HL-60/S4 treated with retinoic acid at 250 ng/mL for 4 days and 3 days (cell line): ENCODE measurements at regions not wholly inside any gene's neighbourhood (a gene's known extent, or its start where the extent isn't known, plus 50 kb on each side); places are given as distances from the start of the nearest gene placed in this dataset.

Experiments
- in situ Hi-C: fragments of 300-500 bp; cut with MboI; formaldehyde crosslinking; loops from 2 replicates; pipeline ENCODE4 v1.7.0; 2022; ENCODE audit warnings: low sequenced_read_pairs

DNA sequence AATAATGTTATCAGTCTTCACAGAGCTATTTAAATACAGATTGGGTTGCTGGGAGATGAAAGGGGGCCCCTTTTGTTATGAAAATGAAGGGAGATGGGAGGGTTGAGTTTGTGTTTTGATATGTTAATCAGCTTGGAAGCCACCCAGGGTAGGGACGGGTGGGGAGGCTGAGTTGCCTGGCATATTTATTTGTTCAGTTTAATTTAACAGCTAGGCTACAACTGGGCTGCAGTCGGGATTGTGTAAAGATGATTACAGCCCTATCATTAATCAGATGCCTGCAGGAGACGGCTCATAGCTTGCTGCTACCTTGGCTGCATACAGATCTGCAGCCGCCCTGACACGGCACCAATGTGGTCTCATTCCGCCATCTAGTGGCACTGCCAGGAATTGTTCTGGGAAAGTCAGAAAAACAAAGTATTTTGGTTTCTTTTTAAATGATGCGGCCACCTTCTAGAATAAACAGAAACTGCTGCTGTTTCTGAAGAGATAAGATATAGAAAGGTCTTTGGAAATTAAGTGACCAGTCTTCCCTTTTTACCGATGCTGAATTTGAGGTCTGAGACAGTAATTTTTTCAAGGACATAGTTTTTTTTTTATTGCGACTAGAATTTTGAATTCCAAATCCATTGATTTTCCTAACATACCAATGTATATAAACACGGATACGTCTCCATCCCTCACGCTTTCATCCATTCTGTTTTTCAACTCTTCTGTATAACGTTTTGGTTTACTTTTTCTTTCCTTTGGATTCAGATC, 458.0 kb upstream of the ASIC2 start:
- in situ Hi-C loops = no loop called here

GRCh38 chr17:33751702-33752065, 458.6 kb upstream of the ASIC2 start:
- in situ Hi-C loops = no loop called here

DNA sequence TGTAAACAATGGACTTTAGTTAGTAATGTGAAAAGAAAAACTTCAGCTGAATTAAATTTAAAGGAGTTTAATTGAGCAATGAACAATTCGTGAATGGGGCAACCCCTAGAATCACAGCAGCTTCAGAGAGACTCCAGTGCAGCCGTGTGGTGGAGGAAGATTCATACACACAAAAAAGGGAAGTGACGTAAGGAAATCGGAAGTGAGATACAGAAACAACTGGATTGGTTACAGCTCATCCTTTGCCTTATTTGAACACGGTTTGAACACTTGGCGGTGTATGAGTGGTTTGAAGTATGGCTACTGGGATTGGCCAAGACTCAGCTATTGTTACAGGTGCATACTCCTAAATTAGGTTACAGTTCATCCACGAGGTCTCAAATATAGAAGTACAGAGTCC, 460.4 kb upstream of the ASIC2 start:
- in situ Hi-C loops = no loop called here

GRCh38 chr17:33756021-33756420, 462.9 kb upstream of the ASIC2 start:
- in situ Hi-C loops = no loop called here

- in situ Hi-C loops = no loop called here
Observed at GRCh38 chr17:33765871-33766270, 472.8 kb upstream of the ASIC2 start.

DNA sequence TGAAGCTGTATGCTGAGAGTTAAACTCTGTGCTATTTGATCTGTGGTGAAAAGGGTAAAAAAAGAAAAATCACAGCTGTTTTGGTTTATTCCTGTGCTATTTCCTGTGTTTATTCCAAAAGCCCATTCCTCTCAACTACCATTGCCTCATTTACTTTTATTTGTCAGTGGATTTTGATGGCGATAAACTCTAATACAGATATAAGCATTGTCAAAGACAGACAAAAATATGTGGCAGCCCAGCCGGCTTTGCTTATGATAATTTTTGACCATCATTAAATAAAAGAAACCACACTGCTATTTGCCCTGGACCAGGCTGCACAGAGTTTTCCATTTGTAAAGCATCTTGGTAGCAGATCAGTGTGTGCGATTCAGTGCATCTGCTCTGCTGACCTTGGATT, 473.6 kb upstream of the ASIC2 start:
- in situ Hi-C loops = no loop called here

DNA sequence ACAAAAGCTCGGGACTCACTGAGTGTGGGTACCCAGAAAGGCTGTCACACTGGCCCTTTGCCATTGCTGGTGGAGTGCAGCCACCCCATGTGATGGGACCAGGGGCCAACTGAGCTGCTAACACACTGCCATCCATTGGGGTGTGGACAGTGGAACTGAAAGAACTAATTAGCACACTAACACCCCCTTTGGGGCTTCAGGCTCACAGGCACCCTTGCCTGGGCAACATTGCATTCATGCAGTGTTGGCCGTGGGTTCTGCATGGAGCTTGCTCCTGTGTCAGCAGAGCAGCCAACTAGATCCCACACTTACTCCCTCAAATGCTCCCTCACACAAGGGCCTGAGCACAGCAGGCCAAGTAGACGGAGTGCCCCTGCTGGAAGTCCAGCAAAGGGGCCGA, 476.0 kb upstream of the ASIC2 start:
- in situ Hi-C loops = no loop called here

DNA sequence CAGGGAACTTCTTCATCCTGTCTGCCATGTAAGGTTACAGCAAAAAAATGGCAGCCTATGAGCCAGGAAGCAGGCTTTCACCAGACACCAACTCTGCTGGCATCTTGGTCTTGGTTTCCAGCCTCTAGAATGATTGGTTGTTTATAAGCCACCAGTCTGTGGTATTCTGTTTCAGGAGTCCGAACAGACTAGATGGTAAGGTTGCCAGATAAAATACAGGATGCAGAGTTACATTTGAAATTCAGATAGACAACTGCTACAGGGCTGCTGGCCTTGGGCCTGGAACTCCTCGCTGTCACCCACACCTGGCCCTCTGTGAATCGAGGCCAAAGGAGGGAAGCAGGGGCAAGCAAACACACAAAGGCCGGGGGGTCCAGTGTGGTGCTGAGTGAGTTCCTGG, 478.8 kb upstream of the CCL2 start:
- in situ Hi-C loops = no loop called here

DNA sequence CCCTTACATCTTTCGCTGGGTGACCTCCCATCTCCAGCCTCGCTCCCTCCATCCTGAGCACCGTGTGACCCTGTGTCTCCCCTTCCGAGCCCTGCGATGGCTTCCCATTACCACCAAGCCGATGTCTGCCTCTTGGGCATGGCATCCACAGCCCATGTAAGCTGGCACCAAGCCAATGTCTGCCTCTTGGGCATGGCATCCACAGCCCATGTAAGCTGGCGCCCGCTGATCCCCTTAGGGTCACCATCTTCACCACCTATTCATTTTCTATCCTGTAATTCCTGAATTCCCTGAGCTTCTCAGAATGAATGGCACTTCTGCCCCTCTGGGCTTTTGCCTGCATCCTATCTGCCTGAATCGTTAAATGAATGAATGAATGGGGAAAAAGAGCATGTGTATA, 478.2 kb upstream of the CCL2 start:
- in situ Hi-C loops = no loop called here

GRCh38 chr17:33777674-33778073, 477.4 kb upstream of the CCL2 start:
- in situ Hi-C loops = no loop called here

DNA sequence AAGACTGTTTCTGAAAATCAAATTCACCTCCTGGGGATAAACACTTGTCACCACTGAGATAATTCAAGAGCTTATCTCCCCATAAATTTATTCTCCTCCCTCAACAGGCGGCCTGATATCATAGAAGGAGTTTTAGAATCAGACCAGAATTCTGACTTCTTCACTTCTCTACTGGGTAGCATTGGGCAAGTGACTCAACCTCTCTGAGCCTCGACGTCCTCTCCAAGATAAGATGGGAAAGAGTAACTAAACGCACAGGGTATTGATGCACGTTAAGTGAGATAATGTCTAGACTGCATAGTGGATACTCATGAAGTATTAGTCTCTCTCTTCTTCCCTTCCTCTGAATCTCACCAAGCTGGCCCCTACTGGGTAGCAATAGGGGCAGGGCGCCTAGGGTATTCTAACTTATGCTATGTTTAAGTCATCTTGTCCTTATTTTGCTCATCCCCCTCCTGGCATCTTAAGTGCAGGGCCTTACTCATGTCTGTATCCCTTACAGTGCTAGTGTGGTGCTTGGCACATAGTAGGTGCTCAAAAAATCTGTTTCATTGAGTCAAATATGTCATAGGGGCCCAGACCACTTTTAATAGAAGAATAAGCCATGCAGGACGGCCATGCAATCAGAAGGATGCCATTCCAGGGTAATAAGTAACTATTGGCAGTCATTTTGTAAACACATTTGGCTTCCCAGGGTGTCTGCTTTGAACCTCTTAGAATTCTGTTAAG, 476.4 kb upstream of the CCL2 start:
- in situ Hi-C loops = no loop called here

DNA sequence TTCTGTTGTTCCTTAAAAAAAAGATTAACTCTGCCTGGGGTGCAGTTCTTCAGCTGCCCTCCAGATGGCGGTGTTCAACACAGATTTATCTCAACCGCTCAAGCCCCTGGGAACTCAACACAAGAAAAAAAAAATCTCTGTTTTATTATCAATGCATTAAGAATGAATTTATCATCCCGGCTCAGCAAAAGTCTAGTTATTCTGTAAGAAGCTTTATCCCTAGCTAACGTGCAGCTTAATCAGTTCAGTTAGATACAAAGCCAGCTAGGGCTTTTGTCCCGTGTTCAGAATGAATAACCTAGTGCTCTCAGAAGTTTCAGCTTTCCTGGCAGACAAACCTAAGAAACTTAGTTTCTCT, 475.9 kb upstream of the CCL2 start:
- in situ Hi-C loops = no loop called here

GRCh38 chr17:33785281-33785680, 469.8 kb upstream of the CCL2 start:
- in situ Hi-C loops = no loop called here

- in situ Hi-C loops = no loop called here
Observed at GRCh38 chr17:33786478-33786877, 468.6 kb upstream of the CCL2 start.

DNA sequence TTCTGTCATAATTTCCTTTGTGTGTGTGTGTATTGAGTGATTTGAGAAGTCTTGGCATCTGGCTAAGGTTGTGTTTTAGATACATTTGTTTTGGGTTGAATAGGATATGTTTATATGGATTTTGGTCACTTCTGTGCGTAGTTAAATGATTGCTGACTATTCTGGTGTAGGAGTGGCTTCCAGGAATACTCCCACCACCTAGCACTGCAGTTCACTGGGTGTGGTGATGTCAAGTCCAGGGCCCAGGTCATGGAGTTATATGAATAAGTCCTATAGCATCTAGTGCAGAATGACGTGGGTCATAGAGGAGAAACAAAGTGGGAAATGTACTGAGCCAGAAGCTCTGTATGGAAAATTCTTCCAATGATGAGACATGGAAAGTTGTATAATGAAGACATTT, 465.4 kb upstream of the CCL2 start:
- in situ Hi-C loops = no loop called here

GRCh38 chr17:33797181-33797580, 457.9 kb upstream of the CCL2 start:
- in situ Hi-C loops = no loop called here

DNA sequence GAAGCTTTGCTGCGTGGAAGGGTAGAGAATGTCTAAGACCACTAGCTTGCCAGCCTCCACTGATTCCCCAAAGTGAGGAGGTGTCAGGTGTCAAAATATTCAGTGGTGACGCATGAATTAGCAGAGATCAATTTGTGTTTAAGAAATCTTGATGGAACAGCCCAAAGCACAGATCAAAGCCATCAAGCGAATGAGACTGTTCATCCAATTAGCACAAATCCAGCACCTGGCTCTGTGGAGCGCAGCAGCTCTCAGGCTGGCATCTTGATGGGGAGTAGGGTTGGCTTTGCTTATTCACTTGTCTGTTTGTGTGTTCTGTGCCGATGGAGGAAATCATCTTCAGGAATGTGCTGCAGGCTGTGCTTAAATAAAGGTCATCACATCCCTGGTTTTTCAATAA, 456.8 kb upstream of the CCL2 start:
- in situ Hi-C loops = no loop called here

DNA sequence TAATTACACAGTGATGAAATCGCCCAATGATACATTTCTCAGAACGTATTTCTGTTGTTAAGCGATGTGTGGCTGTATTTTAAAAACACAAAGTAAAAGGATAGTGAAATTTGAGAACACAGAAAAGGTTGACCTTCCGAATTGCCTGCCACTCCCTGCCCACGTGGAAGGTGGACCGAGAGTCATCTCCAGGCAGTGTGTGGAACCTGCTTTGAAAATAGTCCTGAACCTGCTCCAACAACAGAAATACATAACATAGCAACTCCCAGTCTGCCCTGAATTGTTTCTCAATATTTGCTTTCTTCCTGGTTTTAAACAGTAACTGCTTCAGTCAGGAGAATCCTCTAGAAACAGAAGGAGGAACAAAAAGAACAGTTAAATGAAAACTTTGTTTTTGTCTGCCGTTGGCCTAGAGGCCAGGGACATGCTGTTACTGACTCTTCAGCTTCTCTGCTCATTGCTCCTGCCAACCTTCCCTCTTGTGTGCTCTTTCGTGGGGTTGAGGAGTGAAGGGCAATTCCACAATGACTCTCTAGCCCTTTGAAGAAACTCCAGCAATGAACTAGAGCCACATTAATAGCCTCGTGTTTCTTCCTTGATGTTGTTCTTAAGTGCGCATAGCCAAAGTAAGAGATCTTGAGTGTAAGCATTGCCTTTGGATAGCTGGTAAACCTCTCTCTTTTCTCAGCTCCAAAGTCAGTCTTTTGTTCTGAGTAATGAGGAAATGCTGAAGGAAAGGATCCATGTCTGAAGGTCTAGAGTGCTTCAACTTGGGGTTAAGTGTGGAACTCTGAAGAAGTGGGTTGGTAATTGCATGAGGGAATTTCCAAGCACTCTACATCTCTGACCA, 452.5 kb upstream of the CCL2 start:
- in situ Hi-C loops = no loop called here

DNA sequence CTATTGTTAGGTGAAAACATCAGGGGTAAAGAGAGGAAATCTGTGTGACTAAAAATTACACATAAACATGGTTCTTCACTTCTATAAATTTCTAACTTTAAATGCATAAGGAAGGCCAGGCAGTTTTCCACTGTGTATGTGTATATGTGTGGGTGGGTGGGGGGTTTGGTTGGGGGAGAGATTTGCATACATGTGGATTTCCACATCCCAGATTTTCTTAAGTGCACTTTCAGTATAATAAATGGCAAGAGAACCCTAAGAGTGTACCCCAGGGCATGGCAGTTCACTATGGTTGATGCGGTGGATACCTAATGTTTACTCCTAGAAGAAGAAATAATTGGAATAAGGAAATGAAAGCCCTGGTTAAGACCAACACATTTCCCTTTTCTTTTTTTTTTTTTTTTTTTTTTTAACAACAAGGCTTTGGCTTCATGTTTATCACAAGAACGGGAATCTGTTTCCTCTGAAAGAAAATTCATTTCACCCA, 451.8 kb upstream of the CCL2 start:
- in situ Hi-C loops = no loop called here

DNA sequence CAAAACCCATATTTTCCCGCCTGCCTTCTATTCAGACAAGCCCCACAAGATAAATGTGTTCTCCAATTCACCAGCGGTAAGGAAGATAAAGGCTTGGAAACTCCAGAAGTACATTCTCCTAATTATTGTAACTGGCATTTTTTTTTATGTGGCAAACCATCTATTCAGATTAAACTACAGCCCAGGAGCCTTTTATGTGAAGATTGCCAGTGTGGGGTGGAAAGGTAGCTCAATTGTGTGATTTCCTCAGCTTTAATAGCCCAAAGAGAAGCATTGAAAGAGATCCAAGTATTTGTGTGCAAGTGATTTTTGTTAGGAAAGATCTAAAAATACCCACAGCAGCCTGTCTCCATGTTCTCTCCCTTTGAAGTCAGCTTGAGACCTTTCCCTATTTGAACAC, 451.4 kb upstream of the CCL2 start:
- in situ Hi-C loops = no loop called here

- in situ Hi-C loops = no loop called here
Observed at GRCh38 chr17:33804401-33804800, 450.7 kb upstream of the CCL2 start.

- in situ Hi-C loops = no loop called here
Observed at GRCh38 chr17:33806631-33807030, 448.5 kb upstream of the CCL2 start.
